B cell (primary cell): ENCODE measurements at regions not wholly inside any gene's neighbourhood (a gene's known extent, or its start where the extent isn't known, plus 50 kb on each side); places are given as distances from the start of the nearest gene placed in this dataset.

Experiments
- ATAC-seq: fragments of 200-7000 bp; cut with Tn5 transposase; one replicate; pipeline ENCODE4 v1.10.0; 2021; ENCODE audit warnings: low read depth, mild to moderate bottlenecking, moderate number of reproducible peaks, moderate library complexity
- CTCF ChIA-PET: fragments of 350-600 bp; sonication (Branson Sonifier 250); formaldehyde crosslinking; loops from one replicate; lab custom pipeline; 2021; ENCODE audit warnings: antibody characterized with exemption, inconsistent platforms; lab: Charles Lee
- POLR2A ChIA-PET: fragments of 350-600 bp; sonication (Branson Sonifier 250); formaldehyde crosslinking; loops from one replicate; lab custom pipeline; 2021; ENCODE audit warnings: antibody characterized with exemption; lab: Charles Lee
- DNase-seq: peaks from one replicate; pipeline ENCODE4 v3.0.0; 2013
- H2AFZ ChIP-seq: 2 replicates; pipeline ENCODE4 v1.6.1; 2012; ENCODE audit warnings: mild to moderate bottlenecking, low read depth, low read length; ENCODE audit not compliant: insufficient read depth, poor library complexity, severe bottlenecking
- H3K27ac ChIP-seq, 2 donors: 1 replicate in 1 of 2; 2 replicates in 1 of 2; pipeline ENCODE4 v1.5.1; 2012 to 2013; ENCODE audit warnings: low read length in 2 of 2, mild to moderate bottlenecking in 2 of 2, moderate library complexity in 1 of 2
- H3K27me3 ChIP-seq, 4 experiments: fragments of 200-600 bp in 1 of 4; sonication (generic) in 1 of 4; replicated peaks in 1 of 4; 1 replicate in 2 of 4; 2 replicates in 2 of 4; pipeline versions ENCODE4 v1.6.1 to v1.7.0; 2013 to 2016; ENCODE audit warnings: low read length in 3 of 4, mild to moderate bottlenecking in 2 of 4, mixed read lengths in 1 of 4, moderate library complexity in 1 of 4; ENCODE audit not compliant: insufficient read depth in 4 of 4, control insufficient read depth in 3 of 4; ENCODE audit errors: control extremely low read depth in 1 of 4
- H3K36me3 ChIP-seq, 2 experiments: replicated peaks in 1 of 2; 1 replicate in 1 of 2; 2 replicates in 1 of 2; pipeline versions ENCODE4 v1.6.1 to v1.7.1; 2013; ENCODE audit warnings: low read length in 1 of 2; ENCODE audit not compliant: insufficient read depth in 2 of 2, control insufficient read depth in 1 of 2; ENCODE audit errors: control extremely low read depth in 1 of 2, extremely low read depth in 1 of 2
- H3K4me1 ChIP-seq, 2 donors: fragments of 200-600 bp in 1 of 2; sonication (generic) in 1 of 2; 1 replicate in 1 of 2; 2 replicates in 1 of 2; pipeline versions ENCODE4 v1.5.1 to v1.6.1; 2013 to 2017; ENCODE audit warnings: low read length in 2 of 2; ENCODE audit not compliant: control insufficient read depth in 2 of 2, insufficient read depth in 2 of 2
- H3K4me2 ChIP-seq: replicated peaks from 2 replicates; pipeline ENCODE3; 2012; ENCODE audit warnings: mild to moderate bottlenecking, low read depth, low read length; ENCODE audit not compliant: poor library complexity, severe bottlenecking
- H3K4me3 ChIP-seq, 5 experiments: fragments of 200-600 bp in 1 of 5; sonication (generic) in 1 of 5; 1 replicate in 3 of 5; 2 replicates in 2 of 5; pipeline versions ENCODE4 v1.5.1 to v1.7.0; 2011 to 2016; ENCODE audit warnings: low read length in 4 of 5, mild to moderate bottlenecking in 4 of 5, low read depth in 2 of 5, control low read depth in 1 of 5, moderate library complexity in 1 of 5; ENCODE audit not compliant: insufficient read depth in 1 of 5; ENCODE audit errors: control extremely low read depth in 1 of 5, extremely low read depth in 1 of 5
- H3K79me2 ChIP-seq: fragments of 200-600 bp; sonication (generic); one replicate; pipeline ENCODE4 v1.6.0; 2016; ENCODE audit warnings: low read length; ENCODE audit not compliant: control insufficient read depth, insufficient read depth
- H3K9ac ChIP-seq: fragments of 200-600 bp; sonication (generic); 2 replicates; pipeline ENCODE4 v1.6.1; 2017; ENCODE audit warnings: mild to moderate bottlenecking, low read length, moderate library complexity
- H3K9me3 ChIP-seq, 3 donors: one replicate each; pipeline versions ENCODE4 v1.6.1 to v1.7.1; 2013; ENCODE audit warnings: low read length in 2 of 3; ENCODE audit not compliant: control insufficient read depth in 2 of 3, insufficient read depth in 1 of 3; ENCODE audit errors: control extremely low read depth in 1 of 3
- H4K20me1 ChIP-seq: 2 replicates; pipeline ENCODE4 v1.6.0; 2012; ENCODE audit warnings: mild to moderate bottlenecking, low read length; ENCODE audit not compliant: insufficient read depth, control insufficient read depth, poor library complexity, severe bottlenecking
- H3K27ac Mint-ChIP-seq: one replicate; pipeline ENCODE4 v1.8.0; 2021; ENCODE audit warnings: mixed read lengths
- H3K27me3 Mint-ChIP-seq: one replicate; pipeline ENCODE4 v1.8.0; 2021; ENCODE audit warnings: mixed read lengths
- H3K4me1 Mint-ChIP-seq: one replicate; pipeline ENCODE4 v1.8.0; 2021; ENCODE audit warnings: mixed read lengths
- H3K4me3 Mint-ChIP-seq: one replicate; pipeline ENCODE4 v1.8.0; 2021; ENCODE audit warnings: mixed read lengths
- H3K9me3 Mint-ChIP-seq: one replicate; pipeline ENCODE4 v1.8.0; 2022; ENCODE audit warnings: mixed read lengths; ENCODE audit not compliant: insufficient read depth
- CTCF ChIP-seq: fragments of 200-600 bp; IDR thresholded peaks from one replicate; pipeline ENCODE4 v1.8.0; 2022; ENCODE audit warnings: antibody characterized with exemption, mild to moderate bottlenecking
- EZH2 ChIP-seq: IDR thresholded peaks from 2 replicates; pipeline ENCODE4 v1.6.1; 2012; ENCODE audit warnings: borderline replicate concordance, low read depth, mild to moderate bottlenecking, moderate library complexity, low read length; ENCODE audit not compliant: insufficient read depth, poor library complexity, severe bottlenecking
- WGBS: methylation state at CpG from one replicate; pipeline ENCODE4 v1.1.5; 2013; ENCODE audit warnings: missing lambda C conversion rate; ENCODE audit not compliant: insufficient coverage; 5-methylcytosine and 5-hydroxymethylcytosine counted together
- intact Hi-C: fragments of 100-400 bp; cut with micrococcal nuclease; formaldehyde crosslinking; loops from one replicate; pipeline ENCODE4 v1.10.0; 2022

- Mint-ChIP-seq H3K4me3 (no peak overlapping the region), H3K9me3 (no peaks in the 10 kb centered on the region), H3K27me3 (no peaks in the 10 kb centered on the region), H3K27ac (no peak overlapping the region), H3K4me1 (no peaks in the 10 kb centered on the region)
- H4K20me1 ChIP-seq, result no peaks in the 10 kb centered on the region
- WGBS, result 100% methylated on average over 1 of the region's 8 CpGs
- CTCF ChIA-PET, result no interaction called here
- no peaks in the 10 kb centered on the region for H3K79me2 ChIP-seq
- no peak overlapping the region for H3K27ac ChIP-seq
- no peak overlapping the region for H3K4me2 ChIP-seq
- no peaks in the 10 kb centered on the region for H3K36me3 ChIP-seq
- H3K27me3 ChIP-seq, result no peaks in the 10 kb centered on the region
- no peak overlapping the region for H3K9ac ChIP-seq
- H3K4me1 ChIP-seq, result no peaks in the 10 kb centered on the region
- DNase-seq, result no peak
- no peak overlapping the region for H3K4me3 ChIP-seq
- H2AFZ ChIP-seq, result no peak overlapping the region
- intact Hi-C loops, result no loop called here
- TF ChIP-seq CTCF (no peak), EZH2 (no peak)
- no peaks in the 10 kb centered on the region for H3K9me3 ChIP-seq
- POLR2A ChIA-PET, result no interaction called here
- no peak for ATAC-seq
Measured at GRCh38 chr6:139611327-139612134, 237.1 kb upstream of the CITED2 start.

DNA sequence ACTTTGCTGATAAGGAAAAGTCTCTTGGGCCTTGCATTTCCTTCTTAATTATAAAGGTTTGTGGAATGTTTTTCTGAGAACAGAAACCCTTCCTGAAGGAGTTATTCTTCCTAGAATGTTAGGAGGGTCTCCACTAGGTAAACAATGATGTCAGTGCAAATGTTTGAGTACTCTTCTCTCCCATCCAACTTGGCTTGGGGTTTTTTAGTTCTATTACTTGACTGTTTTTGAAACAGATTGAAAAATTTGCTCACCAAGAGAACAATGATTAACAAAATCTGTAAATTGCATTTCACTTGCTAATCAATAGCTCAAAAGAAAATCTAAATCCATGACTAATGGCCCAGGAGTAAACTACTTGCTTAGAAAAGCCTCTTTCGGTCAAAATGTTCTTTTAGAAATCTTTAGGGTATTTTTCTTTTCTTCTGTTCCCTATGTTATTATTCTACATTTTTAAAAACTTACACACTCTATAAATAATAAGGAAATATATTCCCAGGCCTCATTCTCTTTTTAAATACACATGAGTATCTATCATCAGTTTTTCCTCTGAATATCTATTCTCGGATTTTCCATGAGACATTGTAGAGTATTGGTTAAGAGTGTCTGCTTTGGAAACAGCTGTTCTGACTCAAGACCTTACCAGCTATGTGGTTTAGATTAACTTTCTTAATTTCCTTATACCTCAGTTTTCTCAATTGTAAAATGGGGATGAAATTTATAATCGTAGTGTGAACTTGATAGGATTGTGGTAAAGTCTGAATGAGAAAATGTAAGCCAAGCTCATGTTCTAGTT is 234.2 kb upstream of the CITED2 start:
- POLR2A ChIA-PET, result no interaction called here
- H3K4me3 Mint-ChIP-seq, result no peak overlapping the region
- no peaks in the 10 kb centered on the region for H3K9me3 ChIP-seq
- no peak for DNase-seq
- no peaks in the 10 kb centered on the region for H3K4me1 ChIP-seq
- H3K4me3 ChIP-seq, result no peak overlapping the region
- no peaks in the 10 kb centered on the region for H4K20me1 ChIP-seq
- H3K27ac ChIP-seq, result no peak overlapping the region
- H3K79me2 ChIP-seq, result no peaks in the 10 kb centered on the region
- intact Hi-C loops, result no loop called here
- no peak overlapping the region for H3K9ac ChIP-seq
- no peaks in the 10 kb centered on the region for H3K4me1 Mint-ChIP-seq
- TF ChIP-seq EZH2 (no peak), CTCF (no peak)
- no peaks in the 10 kb centered on the region for H3K9me3 Mint-ChIP-seq
- no peak overlapping the region for H2AFZ ChIP-seq
- H3K27me3 ChIP-seq, result no peaks in the 10 kb centered on the region
- no peaks in the 10 kb centered on the region for H3K27me3 Mint-ChIP-seq
- H3K4me2 ChIP-seq, result no peak overlapping the region
- no peaks in the 10 kb centered on the region for H3K36me3 ChIP-seq
- ATAC-seq, result no peak
- WGBS, result no CpG with 5 or more reads among the region's 3 CpGs
- CTCF ChIA-PET, result no interaction called here
- no peak overlapping the region for H3K27ac Mint-ChIP-seq
